NB4 (cell line): ENCODE measurements at regions not wholly inside any gene's neighbourhood (a gene's known extent, or its start where the extent isn't known, plus 50 kb on each side); places are given as distances from the start of the nearest gene placed in this dataset.

Experiments used
- DNase-seq: peaks from one replicate; pipeline ENCODE4 v3.0.0; 2010; ENCODE audit warnings: low read depth
- H3K4me3 ChIP-seq: one replicate; pipeline ENCODE4 v1.5.1; 2011; ENCODE audit warnings: mild to moderate bottlenecking, low read depth, low read length, moderate library complexity
- MYC ChIP-seq: IDR thresholded peaks from 2 replicates; pipeline ENCODE4 v1.6.1; 2011; ENCODE audit warnings: low read depth, low read length
- POLR2A ChIP-seq: IDR thresholded peaks from 2 replicates; pipeline ENCODE4 v1.6.1; 2011; ENCODE audit warnings: mild to moderate bottlenecking; ENCODE audit not compliant: insufficient read length; ENCODE audit errors: extremely low read depth
- TF ChIP-seq, protein P1 (sequence below): IDR thresholded peaks from one replicate; pipeline ENCODE4 v1.5.1; 2012; ENCODE audit warnings: low read depth, low read length
- TF ChIP-seq, protein P2 (sequence below): IDR thresholded peaks from 2 replicates; pipeline ENCODE4 v1.6.1; 2011; ENCODE audit warnings: low read depth, low read length

DNA sequence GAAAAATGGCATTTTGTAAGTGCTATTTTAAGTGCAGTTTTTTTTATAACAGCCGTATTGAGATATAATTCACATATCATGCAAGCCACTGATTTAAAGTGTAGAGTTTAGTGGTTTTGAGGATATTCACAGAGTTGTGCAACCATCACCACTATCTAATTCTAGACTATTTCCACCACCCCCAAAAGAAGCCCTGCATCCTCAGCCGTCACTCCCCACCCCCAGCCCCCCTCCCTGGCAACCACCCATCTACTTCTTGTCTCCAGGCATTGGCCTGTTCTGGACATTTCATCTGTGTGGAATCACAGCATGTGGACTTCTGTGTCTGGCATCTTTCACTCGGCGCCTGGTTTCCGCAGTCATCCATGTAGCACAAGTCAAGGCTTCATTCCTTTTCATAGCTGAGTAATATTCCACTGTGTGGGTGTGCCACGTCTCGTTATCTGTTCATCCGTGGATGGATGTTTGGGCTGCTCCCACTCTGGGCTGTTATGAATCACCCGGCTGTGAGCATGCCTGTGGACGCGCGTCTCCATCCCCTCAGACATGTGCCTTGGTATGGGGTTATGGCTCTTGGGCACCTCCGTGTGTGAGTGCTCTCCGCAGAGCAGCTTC is 138.4 kb upstream of the CIBAR2 start:
- DNase-seq = no peak
- TF ChIP-seq, protein P1, sequence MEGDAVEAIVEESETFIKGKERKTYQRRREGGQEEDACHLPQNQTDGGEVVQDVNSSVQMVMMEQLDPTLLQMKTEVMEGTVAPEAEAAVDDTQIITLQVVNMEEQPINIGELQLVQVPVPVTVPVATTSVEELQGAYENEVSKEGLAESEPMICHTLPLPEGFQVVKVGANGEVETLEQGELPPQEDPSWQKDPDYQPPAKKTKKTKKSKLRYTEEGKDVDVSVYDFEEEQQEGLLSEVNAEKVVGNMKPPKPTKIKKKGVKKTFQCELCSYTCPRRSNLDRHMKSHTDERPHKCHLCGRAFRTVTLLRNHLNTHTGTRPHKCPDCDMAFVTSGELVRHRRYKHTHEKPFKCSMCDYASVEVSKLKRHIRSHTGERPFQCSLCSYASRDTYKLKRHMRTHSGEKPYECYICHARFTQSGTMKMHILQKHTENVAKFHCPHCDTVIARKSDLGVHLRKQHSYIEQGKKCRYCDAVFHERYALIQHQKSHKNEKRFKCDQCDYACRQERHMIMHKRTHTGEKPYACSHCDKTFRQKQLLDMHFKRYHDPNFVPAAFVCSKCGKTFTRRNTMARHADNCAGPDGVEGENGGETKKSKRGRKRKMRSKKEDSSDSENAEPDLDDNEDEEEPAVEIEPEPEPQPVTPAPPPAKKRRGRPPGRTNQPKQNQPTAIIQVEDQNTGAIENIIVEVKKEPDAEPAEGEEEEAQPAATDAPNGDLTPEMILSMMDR = no peak
- TF ChIP-seq MYC (no peak), POLR2A (no peak)
- TF ChIP-seq, protein P2, sequence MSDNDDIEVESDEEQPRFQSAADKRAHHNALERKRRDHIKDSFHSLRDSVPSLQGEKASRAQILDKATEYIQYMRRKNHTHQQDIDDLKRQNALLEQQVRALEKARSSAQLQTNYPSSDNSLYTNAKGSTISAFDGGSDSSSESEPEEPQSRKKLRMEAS = no peak
- no peak overlapping the region for H3K4me3 ChIP-seq

DNA sequence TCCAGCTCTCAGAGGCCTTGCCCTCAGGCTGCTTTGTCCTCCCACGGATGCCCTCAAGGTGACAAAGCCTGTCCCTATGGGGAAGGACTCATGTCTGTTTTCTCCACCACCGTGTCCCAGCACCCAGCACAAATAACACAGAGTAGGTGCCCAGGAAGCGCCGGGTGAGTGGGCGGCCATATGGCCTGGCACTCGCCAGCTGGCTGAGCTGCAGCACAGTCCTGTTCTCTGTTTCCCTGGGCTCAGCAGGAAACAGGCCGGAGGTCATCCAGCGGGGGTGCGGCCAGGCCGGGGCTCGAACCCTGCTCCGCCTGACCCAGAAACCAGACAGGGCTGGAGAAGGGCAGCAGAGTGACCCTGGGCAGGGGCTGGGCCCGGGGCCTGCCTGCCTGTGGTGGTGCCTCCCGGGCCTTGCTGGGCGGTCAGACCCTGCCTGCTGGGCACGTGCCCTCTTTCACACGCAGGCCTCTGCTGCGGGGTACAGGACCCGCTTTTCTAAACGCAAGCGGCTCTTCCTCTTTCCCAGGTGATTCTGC is 139.0 kb upstream of the CIBAR2 start:
- H3K4me3 ChIP-seq = no peak overlapping the region
- DNase-seq = no peak
- TF ChIP-seq MYC (no peak), POLR2A (no peak)
- TF ChIP-seq, protein P2 = no peak
- TF ChIP-seq, protein P1 = no peak

DNA sequence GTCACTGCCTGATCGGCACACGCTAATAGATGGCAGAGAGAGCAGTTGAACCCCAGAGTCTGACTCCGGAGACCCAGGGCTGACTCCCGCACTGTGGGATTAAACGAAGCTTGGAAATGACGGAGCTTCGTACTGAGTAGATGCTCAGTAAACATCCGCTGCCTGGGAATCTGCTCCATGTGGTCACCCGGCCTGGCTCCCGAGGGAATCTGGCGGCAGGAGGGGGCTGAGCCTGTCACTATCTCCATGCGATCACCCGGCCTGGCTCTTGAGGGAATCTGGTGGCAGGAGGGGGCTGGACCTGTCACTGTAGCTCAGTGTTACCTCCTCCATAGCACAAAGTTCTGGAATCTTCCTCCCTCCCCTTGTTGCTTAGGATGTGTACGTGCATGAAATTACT is 139.7 kb upstream of the CIBAR2 start:
- TF ChIP-seq, protein P2 = no peak
- TF ChIP-seq POLR2A (no peak), MYC (no peak)
- TF ChIP-seq, protein P1 = no peak
- no peak for DNase-seq
- H3K4me3 ChIP-seq = no peak overlapping the region

DNA sequence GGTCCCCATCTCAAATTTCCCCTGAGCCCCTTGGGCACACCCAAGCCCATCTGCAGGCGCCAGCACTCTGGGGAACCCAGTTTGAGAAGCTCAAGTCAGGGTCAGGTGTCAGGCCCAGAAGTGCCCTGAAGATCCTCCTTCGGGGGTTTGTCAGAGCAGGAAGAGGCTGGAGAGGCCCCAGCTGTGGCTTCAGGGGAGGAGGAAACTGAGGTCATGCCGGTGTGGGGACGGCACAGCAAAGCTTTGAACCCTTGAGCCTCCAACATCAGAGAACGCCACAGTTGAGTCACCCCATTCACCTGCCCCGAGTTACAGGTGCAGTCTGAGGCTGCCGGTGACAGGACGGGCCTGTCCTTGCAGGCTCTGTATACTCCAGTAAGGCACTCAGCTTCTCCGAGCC is 140.2 kb upstream of the CIBAR2 start:
- peak; percentile 29 for DNase-seq
- no peak overlapping the region for H3K4me3 ChIP-seq
- TF ChIP-seq, protein P2 = no peak
- TF ChIP-seq, protein P1 = no peak
- TF ChIP-seq POLR2A (no peak), MYC (no peak)

DNA sequence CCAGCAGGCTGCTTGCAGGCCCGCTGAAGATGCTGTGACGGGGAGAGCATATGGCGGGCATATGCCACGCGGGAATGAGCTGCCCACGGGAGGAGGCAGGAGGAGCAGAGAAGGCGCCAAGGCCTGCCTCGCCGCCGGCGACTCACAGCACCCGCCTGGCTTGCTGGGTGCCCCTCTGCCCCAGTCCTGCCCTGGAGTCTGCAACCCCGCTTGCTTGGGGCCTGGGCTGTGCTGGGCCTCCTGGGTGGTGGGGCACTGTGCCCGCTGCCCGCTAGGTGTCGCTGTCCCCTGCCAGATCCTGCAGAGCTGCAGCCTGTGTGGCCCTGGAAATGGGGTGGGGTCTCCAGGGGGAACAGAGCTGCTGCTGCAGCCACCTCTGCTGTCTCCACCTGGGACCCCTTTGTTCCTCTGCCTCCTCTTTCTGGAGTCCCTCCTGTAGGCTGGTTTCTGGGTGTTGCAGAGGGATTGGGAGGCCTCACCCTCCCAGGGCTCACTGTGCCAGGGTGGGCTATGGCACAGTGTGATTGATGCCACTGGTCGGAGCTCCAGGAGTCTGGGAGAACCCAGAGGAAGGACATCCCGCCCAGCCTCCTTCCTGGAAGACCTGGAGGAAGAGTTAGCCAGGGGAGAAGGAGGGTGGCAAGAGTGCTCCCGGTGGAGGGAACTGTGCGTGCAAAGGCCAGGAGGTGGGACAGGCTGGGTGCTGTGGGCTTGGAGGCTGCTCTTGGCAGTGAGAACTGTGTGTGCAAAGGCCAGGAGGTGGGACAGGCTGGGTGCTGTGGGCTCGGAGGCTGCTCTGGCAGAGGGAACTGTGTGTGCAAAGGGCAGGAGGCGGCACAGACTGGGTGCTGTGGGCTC is 141.0 kb upstream of the CIBAR2 start:
- DNase-seq = peak; percentile 74
- TF ChIP-seq MYC = no peak
- TF ChIP-seq, protein P1 = peak; percentile 97
- no peak overlapping the region for H3K4me3 ChIP-seq
